PC-9 (cell line): ENCODE measurements at regions not wholly inside any gene's neighbourhood (a gene's known extent, or its start where the extent isn't known, plus 50 kb on each side); places are given as distances from the start of the nearest gene placed in this dataset.
"Not testable (repeated sequence)": the region's sequence is repeated elsewhere in the genome, so short reads cannot be mapped to it uniquely, and the experiment has no call there.

Experiments used
- BruUV-seq: library from RNA; stranded (reverse); fragments of 400-500 nt; replicated peaks from 2 replicates; lab custom pipeline; 2021; lab: Mats Ljungman, UMichigan
- CTCF ChIA-PET: fragments of 300-600 bp; sonication (Branson Sonifier 250); formaldehyde crosslinking; loops from one replicate; lab custom pipeline; 2022; ENCODE audit warnings: antibody characterized with exemption; lab: Charles Lee
- POLR2A ChIA-PET: fragments of 300-600 bp; sonication (Branson Sonifier 250); formaldehyde crosslinking; loops from one replicate; lab custom pipeline; 2022; ENCODE audit warnings: antibody characterized with exemption; ENCODE audit not compliant: unreplicated experiment; lab: Charles Lee
- DNase-seq, 2 experiments: peaks; one replicate each; pipeline versions ENCODE4 v3.0.0 to v3.0.0-alpha.2; 2015 to 2022; ENCODE audit warnings: mixed read lengths in 1 of 2
- H2AFZ ChIP-seq: fragments of 200-600 bp; sonication (generic); 2 replicates; pipeline ENCODE4 v1.8.1; 2017; ENCODE audit warnings: antibody characterized with exemption
- H3F3A ChIP-seq: fragments of 200-600 bp; sonication (generic); 2 replicates; pipeline ENCODE4 v1.8.1; 2017; ENCODE audit warnings: antibody characterized with exemption, mild to moderate bottlenecking, low read depth; ENCODE audit not compliant: insufficient read depth
- H3K27ac ChIP-seq: fragments of 200-600 bp; sonication (generic); 2 replicates; pipeline ENCODE4 v1.6.1; 2016; ENCODE audit warnings: mixed run types
- H3K27me3 ChIP-seq: fragments of 200-600 bp; sonication (generic); 2 replicates; pipeline ENCODE4 v1.6.1; 2016; ENCODE audit warnings: low read depth, mixed run types; ENCODE audit not compliant: insufficient read depth
- H3K36me3 ChIP-seq: fragments of 200-600 bp; sonication (generic); 2 replicates; pipeline ENCODE4 v1.6.1; 2016; ENCODE audit warnings: low read depth, mixed run types
- H3K4me1 ChIP-seq: fragments of 200-600 bp; sonication (generic); replicated peaks from 2 replicates; pipeline ENCODE4 v1.6.1; 2016; ENCODE audit warnings: mixed run types; ENCODE audit not compliant: insufficient read depth
- H3K4me2 ChIP-seq: fragments of 200-600 bp; sonication (generic); 2 replicates; pipeline ENCODE4 v1.6.1; 2017; ENCODE audit warnings: mixed run types
- H3K4me3 ChIP-seq: fragments of 200-600 bp; sonication (generic); 2 replicates; pipeline ENCODE4 v1.6.1; 2016; ENCODE audit warnings: mixed run types
- H3K79me2 ChIP-seq: fragments of 200-600 bp; sonication (generic); 2 replicates; pipeline ENCODE4 v1.6.1; 2017; ENCODE audit warnings: low read depth, mixed run types
- H3K9me2 ChIP-seq: fragments of 200-600 bp; sonication (generic); 2 replicates; pipeline ENCODE4 v1.8.1; 2017; ENCODE audit warnings: mild to moderate bottlenecking; ENCODE audit not compliant: insufficient read depth
- H3K9me3 ChIP-seq: fragments of 200-600 bp; sonication (generic); 2 replicates; pipeline ENCODE4 v1.8.1; 2016; ENCODE audit warnings: low read depth; ENCODE audit not compliant: insufficient read depth
- H4K20me1 ChIP-seq: fragments of 200-600 bp; sonication (generic); 2 replicates; pipeline ENCODE4 v1.8.1; 2017; ENCODE audit not compliant: insufficient read depth
- CTCF ChIP-seq: fragments of 200-600 bp; sonication (generic); conservative IDR thresholded peaks from 2 replicates; pipeline ENCODE4 v1.6.1; 2017; ENCODE audit warnings: mixed run types, antibody characterized with exemption, mild to moderate bottlenecking, moderate library complexity
- EZH2 ChIP-seq: fragments of 200-600 bp; sonication (generic); IDR thresholded peaks from 2 replicates; pipeline ENCODE4 v1.8.0; 2017; ENCODE audit warnings: antibody characterized with exemption, low read depth
- intact Hi-C: fragments of 100-400 bp; cut with micrococcal nuclease; formaldehyde crosslinking; loops from one replicate; pipeline ENCODE4 v1.10.0; 2022; ENCODE audit not compliant: unreplicated experiment

- H3K4me1 ChIP-seq = peaks cover 16% of the 10 kb centered on the region
- ChIA-PET CTCF (interaction anchor here (0.6 kb wide), 1 partner anchor 711 kb away, joined by 3 read pairs; no protein-coding TSS in a partner anchor), POLR2A (no interaction called here)
- TF ChIP-seq EZH2 = no peak
- no peak for TF ChIP-seq CTCF
- no peak overlapping the region for H3K4me2 ChIP-seq
- H3K79me2 ChIP-seq = no peaks in the 10 kb centered on the region
- intact Hi-C loops = no loop called here
- no peaks in the 10 kb centered on the region for H3K36me3 ChIP-seq
- H3K9me2 ChIP-seq = no peaks in the 10 kb centered on the region
- DNase-seq = peak in 1 of 2 experiments; percentile 59
- no peaks in the 10 kb centered on the region for H4K20me1 ChIP-seq
- H3K27me3 ChIP-seq = no peaks in the 10 kb centered on the region
- H3K9me3 ChIP-seq = no peaks in the 10 kb centered on the region; the same call in 1 of the 2 replicates
- no TSS peak for BruUV-seq
- H3K4me3 ChIP-seq = no peak overlapping the region
- no peak overlapping the region for H2AFZ ChIP-seq
- peak overlapping the region; percentile 51 for H3K27ac ChIP-seq
- H3F3A ChIP-seq = peaks cover 5% of the 10 kb centered on the region; the same call in 1 of the 2 replicates
Observed at GRCh38 chr18:22828171-22828570, 105.0 kb upstream of the RBBP8 start.

GRCh38 chr18:22828583-22828982 is 104.5 kb upstream of the RBBP8 start:
- H3K79me2 ChIP-seq, H3K9me2 ChIP-seq, H3K4me3 ChIP-seq, H3K9me3 ChIP-seq, H3K36me3 ChIP-seq, H3K27ac ChIP-seq, POLR2A ChIA-PET, H3K27me3 ChIP-seq, H3K4me2 ChIP-seq, intact Hi-C loops, H2AFZ ChIP-seq, BruUV-seq, CTCF ChIA-PET, H3F3A ChIP-seq, DNase-seq, H4K20me1 ChIP-seq: not testable (repeated sequence)
- peaks cover 16% of the 10 kb centered on the region for H3K4me1 ChIP-seq

GRCh38 chr18:22829781-22830180 is 103.3 kb upstream of the RBBP8 start:
- no peak overlapping the region for H2AFZ ChIP-seq
- ChIA-PET CTCF (no interaction called here), POLR2A (no interaction called here)
- no peak for DNase-seq
- no peaks in the 10 kb centered on the region; the same call in 1 of the 2 replicates for H3K9me3 ChIP-seq
- peaks cover 5% of the 10 kb centered on the region; the same call in 1 of the 2 replicates for H3F3A ChIP-seq
- TF ChIP-seq CTCF (no peak), EZH2 (no peak)
- H3K27me3 ChIP-seq = no peaks in the 10 kb centered on the region
- H3K36me3 ChIP-seq = no peaks in the 10 kb centered on the region
- H3K4me3 ChIP-seq = no peak overlapping the region
- H3K79me2 ChIP-seq = no peaks in the 10 kb centered on the region
- intact Hi-C loops = no loop called here
- no peaks in the 10 kb centered on the region for H4K20me1 ChIP-seq
- peaks cover 16% of the 10 kb centered on the region for H3K4me1 ChIP-seq
- H3K4me2 ChIP-seq = no peak overlapping the region
- BruUV-seq = no TSS peak
- H3K27ac ChIP-seq = no peak overlapping the region
- no peaks in the 10 kb centered on the region for H3K9me2 ChIP-seq

- no peaks in the 10 kb centered on the region for H3K9me2 ChIP-seq
- H3F3A ChIP-seq = peaks cover 5% of the 10 kb centered on the region; the same call in 1 of the 2 replicates
- H2AFZ ChIP-seq = no peak overlapping the region
- H3K4me2 ChIP-seq = no peak overlapping the region
- no peak for DNase-seq
- H3K36me3 ChIP-seq = no peaks in the 10 kb centered on the region
- ChIA-PET CTCF (no interaction called here), POLR2A (no interaction called here)
- BruUV-seq = no TSS peak
- H3K27me3 ChIP-seq = no peaks in the 10 kb centered on the region
- no peak overlapping the region for H3K4me3 ChIP-seq
- no peak for TF ChIP-seq CTCF
- TF ChIP-seq EZH2 = no peak
- H3K4me1 ChIP-seq = peaks cover 16% of the 10 kb centered on the region
- intact Hi-C loops = no loop called here
- no peaks in the 10 kb centered on the region for H3K79me2 ChIP-seq
- H3K27ac ChIP-seq = no peak overlapping the region
- H3K9me3 ChIP-seq = no peaks in the 10 kb centered on the region; the same call in 1 of the 2 replicates
- no peaks in the 10 kb centered on the region for H4K20me1 ChIP-seq
Observed at GRCh38 chr18:22830511-22830910, 102.6 kb upstream of the RBBP8 start.
